HG02610 (cell line): ENCODE measurements at regions not wholly inside any gene's neighbourhood (a gene's known extent, or its start where the extent isn't known, plus 50 kb on each side); places are given as distances from the start of the nearest gene placed in this dataset.
"Not testable (repeated sequence)": the region's sequence is repeated elsewhere in the genome, so short reads cannot be mapped to it uniquely, and the experiment has no call there.

ENCODE experiments used
- ATAC-seq: cut with Tn5 transposase; IDR thresholded peaks from one replicate; pipeline ENCODE4 v1.9.1; 2021; ENCODE audit warnings: mild to moderate bottlenecking, moderate library complexity; ENCODE audit not compliant: unreplicated experiment

DNA sequence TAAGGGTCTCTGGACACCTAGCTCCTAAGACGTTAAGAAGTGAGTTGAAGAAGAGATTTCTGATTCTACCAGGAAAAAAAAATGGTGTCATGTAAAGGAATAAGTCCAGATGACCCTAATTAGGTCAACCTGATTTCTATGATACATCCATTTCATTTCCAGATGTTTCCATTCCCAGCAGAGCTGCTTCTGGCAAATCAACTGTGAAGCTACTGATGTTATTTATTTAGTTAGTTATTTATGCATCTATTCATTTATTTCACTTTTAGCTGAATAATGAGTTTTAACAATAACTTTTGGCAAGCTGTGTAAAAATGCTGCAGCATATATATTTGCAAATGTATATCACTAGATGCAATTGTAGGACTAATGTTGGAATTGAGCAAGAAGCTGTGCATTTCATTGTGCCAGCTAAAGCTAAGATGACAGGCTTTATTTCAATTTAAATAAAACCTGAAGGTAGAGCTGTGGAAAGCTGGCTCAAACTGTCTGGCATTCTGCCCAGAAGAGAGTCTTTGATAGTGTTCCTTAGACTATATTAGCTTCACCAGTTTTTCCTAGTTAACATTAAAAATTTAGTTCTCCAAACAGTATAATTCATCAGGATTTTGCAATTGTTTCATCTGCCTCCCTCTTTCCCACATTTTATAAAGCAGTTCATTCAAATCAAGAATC, 1164.4 kb upstream of the ADGRL4 start:
- no peak for ATAC-seq

DNA sequence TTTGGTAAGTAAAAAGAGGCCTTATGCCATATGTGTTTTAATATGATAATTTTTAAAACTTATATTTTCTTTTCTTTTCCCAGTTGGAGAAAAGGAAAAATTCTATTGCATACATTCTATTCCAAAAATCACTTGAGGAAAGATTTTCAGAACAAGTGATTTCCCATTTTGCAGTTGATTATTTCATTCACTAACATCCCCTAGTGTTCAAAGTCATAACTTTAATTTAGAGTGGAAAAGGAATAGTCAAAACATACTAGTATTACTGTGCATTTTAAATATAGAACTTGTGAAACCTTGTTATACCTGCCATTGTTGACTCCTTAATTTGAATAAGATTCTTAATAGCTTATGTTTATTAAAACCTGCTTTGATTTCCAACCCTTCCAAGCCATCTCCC, 1157.6 kb upstream of the ADGRL4 start:
- no peak for ATAC-seq

DNA sequence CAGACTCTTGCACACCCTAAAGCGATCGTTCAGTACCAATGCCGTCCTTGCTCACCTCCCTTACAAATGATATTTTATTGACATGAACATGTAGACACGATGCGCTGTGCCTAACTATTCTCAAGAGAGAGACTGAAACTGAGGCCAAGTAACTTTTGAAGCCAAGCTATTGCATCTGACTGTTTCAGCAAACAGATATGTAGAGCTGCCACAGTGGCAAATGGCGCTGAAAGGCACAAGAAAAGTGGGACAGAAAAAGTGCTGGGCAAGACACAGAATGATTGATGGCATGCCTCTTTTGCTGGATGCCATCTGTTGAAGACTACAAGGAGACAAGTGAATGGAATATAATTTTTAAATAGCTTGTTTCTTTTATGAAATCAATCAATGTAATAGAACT, 1157.2 kb upstream of the ADGRL4 start:
- no peak for ATAC-seq

DNA sequence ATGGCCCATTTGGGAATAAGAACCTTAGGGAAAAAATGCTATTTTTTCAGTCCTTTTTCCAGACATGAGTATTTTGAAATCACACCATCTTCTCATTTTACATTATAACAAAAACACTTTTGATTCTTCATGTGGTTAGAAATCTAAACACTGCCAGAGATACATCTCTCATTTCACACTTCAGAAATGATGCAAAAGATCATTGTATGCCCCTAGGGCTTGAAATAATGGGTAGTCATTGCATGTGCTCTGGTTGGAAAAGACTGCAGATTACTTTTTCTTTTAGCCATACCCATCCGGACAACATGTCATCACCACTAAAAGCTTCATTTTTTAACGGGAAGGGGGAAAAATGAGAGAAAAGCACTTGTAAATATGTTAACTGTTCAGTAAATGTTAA, 1152.2 kb upstream of the ADGRL4 start:
- no peak for ATAC-seq

DNA sequence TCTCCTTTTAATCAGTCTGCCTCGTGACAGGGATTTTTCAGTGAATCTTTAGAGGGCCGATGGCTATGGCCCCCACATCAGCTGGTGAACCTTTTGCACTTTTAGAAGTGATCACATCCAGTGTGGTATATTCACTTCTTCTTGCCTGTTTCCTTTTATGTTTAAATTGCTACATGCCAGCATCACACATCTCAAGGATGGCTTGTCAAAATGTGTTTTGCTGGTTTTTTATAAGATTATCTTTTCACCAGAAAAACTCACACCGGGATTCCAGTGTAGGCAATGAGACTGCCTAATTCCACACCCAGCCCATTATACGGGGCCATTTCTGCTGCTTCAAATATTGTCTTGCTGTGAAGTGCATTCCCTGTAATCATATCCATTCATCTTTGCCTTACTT, 1151.7 kb upstream of the ADGRL4 start:
- ATAC-seq = no peak

DNA sequence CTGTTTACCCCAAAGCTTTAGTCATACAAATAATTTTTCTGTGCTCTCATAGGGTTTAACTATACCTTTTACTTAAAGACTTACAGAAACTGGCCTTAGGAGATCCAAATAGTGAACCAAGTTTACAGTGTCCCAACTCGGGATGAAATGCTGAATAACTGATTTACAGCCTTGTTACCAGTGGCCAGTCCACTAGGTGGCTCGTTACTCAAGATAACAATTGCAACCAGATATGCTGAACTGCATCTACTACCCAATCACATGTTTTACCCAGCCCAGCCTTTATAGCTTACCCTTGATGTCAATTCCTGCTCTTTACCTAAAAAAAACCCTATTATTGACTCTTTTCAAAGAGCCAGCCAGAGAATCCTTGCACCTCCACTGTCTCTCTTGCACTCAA, 1148.8 kb upstream of the ADGRL4 start:
- no peak for ATAC-seq

DNA sequence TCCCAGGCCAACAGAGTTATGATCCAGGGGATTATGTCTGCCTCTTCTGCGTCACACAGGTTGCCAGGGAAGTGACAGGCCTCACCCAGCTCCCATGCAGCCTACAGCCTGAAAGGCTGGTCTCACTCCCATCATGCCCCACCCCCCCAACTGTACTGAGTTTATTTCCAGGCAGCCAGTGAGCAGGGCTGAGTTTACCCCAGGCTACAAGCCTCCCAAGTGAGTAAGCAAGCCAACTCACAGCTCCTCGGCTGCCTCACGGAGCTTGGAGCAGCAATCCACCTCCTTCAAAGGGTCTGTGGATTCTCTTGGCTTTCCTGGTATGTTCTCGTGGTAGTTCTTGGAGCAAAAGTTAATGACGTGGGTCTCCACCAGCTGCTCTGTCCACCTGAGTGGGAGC, 1147.6 kb upstream of the ADGRL4 start:
- ATAC-seq = no peak

DNA sequence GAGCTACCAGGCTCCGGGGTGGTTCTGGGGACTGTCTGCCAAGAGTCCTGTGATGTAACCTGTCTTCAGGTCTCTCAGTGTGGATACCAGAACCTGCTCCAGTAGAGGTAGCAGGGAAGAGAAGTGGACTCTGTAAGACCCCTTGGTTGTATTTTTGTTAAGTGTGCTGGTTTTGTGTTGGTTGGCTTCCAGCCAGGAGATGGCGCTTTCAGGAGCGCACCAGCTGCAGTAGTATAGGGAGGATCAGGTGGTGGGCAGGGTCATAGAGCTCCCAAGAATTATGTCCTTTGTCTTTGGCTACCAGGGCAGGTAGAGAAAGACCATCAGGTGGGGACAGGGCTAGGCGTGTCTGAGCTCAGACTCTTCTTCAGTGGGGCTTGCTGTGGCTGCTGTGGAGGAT, 1147.2 kb upstream of the ADGRL4 start:
- no peak for ATAC-seq

DNA sequence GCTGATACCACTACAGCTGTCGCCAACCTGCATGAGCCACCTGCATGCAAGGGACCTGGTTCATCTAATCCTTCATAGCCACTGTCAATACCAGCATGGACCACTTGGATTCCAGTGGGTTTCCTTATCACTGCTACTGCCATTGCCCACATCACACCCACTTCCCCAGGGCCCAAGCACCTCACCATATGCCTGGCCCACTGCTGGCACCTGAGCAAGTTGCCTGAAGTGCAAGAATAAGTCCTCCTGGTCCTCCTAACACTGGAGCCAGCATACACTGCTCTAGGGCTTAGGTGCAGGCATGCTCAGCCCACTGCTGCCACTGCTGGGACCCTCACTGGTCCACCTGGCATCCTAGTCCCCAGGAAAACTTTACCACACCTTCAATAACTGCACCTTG, 1136.8 kb upstream of the ADGRL4 start:
- no peak for ATAC-seq

DNA sequence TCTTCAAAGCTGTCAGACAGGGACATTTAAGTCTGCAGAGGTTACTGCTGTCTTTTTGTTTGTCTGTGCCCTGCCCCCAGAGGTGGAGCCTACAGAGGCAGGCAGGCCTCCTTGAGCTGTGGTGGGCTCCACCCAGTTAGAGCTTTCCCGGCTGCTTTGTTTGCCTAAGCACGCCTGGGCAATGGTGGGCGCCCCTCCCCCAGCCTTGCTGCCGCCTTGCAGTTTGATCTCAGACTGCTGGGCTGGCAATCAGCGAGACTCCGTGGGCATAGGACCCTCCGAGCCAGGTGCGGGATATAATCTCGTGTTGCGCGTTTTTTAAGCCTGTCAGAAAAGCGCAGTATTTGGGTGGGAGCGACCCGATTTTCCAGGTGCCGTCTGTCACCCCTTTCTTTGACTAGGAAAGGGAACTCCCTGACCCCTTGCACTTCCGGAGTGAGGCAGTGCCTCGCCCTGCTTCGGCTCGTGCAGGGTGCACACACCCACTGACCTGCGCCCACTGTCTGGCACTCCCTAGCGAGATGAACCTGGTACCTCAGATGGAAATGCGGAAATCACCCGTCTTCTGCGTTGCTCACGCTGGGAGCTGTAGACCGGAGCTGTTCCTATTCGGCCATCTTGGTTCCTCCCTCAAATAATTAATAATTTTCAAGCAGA, 1131.5 kb upstream of the ADGRL4 start:
- not testable (repeated sequence) for ATAC-seq

DNA sequence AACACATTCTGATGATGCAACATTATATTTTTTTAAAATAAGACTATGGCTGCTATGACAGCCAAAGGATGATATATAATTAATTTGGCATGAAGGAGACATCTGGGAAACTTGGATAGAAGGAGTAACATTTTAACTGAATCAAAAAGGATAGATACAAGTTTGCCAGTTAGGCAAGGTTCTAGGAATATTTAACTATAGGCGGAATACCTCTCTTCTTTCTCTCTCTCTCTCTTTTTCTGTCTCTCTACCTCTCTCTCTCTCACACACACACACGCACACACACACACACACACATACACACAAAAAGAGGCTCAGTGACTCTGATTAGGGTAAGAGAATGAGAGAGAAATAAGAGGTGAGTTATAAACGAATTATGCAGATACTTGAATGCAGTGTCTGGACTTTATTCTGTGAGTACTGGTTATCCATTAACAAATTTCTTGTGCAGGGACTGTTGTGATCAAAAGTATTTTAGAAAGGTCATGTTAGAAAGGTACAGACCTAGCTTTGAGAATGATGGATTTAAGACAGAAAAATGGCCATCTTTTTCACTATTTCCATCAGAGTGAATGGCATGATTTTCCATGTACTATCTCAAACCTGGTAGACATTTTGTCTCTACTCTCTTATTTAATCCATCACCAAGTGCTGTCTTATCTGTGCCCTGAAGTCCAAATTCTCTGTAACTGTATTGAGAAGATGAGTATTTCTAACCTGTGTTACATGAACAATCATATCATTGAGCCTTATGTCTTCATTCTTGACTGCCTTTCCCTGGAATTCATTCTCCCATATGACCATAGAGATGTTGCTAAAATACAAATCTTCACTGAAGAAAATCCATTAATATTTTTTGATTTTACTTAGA, 1106.9 kb upstream of the ADGRL4 start:
- no peak for ATAC-seq

DNA sequence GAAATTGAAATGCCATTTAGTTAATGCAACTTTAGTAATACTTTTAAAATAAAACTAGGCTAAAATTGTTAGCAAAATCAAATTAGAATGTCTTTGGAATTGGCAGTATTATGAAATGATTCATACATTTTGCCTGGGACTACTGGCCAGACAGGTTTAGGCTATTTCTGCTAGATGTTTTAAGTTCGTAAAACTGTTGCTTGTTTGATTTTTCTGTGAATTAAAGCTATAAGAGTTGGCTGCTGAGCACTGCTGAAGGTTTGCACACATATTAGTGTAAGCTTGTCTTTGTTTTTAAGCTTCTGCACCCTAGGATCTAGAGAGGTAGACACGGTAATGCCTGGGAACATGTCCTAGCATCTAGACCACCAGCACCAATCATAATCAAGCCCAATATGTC, 1094.6 kb upstream of the ADGRL4 start:
- ATAC-seq = no peak

DNA sequence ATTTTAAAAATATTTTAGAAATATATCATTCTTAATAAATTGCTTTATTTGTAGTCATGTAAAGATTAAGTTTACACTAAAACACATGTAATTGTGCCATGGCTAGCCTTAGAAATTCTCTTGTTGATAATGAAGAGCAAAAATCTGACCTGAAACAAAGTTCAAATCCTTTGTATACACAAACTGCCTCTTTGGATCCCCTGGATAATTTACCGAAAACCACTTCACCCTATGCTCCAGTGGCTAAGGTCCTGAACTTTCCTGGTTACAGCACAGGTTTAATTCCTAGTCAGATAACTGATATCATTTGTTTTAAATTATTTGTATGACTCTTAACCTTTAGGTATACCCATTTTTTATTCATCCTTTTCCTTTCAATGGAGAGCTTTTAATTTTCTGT, 1093.2 kb upstream of the ADGRL4 start:
- no peak for ATAC-seq

DNA sequence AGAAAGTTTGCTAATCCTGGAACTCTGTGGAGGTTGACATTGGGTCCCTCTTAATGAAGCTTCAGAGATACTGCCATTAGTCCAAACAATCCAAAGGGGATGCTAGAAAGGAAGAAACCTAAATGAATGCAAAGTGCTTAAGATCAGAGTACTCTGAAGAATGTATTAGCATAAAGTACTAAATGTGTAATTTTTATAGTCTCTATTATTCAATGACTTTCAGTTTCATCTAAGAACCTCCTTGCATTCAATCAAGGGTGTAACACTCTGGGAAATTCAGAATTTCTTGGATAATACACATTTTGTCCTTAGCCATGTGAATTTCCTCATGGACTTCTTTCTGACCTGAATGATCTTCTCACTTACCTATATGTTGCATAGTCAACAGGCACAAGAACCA, 1078.5 kb upstream of the ADGRL4 start:
- ATAC-seq = no peak

DNA sequence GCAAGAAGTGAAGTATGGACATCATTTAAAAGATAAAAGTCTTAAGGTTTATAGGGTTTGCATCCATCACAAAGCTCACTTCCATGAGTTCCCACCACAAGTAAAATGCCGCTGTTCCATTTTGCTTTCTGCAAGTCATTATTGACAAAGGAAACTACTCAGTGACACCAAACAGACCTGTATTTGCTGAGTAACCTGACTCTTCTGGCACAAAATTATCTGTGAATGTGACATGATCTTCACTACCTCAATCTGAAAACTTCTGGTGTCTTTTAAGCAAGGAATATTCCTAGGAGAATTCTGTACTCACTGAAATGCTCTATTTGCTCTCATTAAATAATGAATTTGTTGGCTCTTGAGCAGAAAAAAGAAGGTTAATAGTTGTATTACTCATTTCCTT, 1077.4 kb upstream of the ADGRL4 start:
- no peak for ATAC-seq

DNA sequence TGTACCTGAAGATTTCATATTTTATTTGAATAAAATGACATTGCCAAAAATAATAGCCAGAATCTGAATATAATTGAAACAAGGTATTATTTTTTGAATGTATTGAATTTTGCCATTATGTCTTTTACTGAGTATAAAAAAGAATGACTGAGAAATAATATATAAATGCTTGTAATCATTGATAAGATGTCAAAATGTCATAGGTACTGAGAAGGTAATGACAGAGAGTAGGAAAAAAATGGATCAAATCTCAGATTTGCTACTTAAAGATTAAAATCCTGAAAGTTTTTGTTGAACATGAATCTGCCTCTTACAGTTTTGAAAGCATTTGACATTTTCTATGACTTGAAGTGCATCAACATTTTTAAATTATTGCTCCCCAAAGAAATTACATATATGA, 1069.9 kb upstream of the ADGRL4 start:
- no peak for ATAC-seq

DNA sequence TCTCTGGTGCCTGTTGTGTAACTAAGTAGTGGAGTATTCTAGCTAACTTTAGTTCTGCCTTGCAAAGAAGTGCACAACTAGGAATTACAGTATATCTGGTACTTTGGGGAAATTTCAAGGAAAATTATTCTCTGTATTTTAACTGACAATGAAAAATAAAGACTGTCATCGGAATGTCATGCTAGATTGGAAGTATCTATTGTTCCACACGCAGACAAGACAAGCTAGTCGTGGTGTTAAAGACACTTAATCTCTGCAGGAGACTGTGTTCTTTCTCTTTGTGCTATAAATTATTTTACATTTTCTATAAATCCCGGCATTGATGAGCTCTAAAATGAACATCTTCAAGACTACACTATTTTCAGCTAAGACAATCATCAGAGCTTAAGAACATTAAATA, 1068.8 kb upstream of the ADGRL4 start:
- no peak for ATAC-seq

DNA sequence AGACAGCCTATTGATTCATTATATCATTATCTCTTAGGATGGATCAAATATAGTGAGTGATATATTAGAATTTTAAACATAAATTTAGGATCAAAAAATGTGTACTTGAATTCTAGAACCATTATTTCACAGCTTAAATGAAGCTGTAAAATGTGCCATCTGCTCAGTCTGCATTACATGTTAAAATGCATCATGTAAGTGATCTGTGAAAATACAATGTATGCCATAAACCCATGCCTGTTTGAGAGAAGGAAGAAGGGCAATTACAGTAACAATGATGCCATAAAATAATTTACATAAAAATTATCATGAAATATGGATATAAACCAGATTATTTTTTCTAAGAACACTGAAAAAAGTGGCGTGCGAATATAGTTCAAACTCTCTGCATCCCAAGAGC, 1066.0 kb upstream of the ADGRL4 start:
- ATAC-seq = no peak

DNA sequence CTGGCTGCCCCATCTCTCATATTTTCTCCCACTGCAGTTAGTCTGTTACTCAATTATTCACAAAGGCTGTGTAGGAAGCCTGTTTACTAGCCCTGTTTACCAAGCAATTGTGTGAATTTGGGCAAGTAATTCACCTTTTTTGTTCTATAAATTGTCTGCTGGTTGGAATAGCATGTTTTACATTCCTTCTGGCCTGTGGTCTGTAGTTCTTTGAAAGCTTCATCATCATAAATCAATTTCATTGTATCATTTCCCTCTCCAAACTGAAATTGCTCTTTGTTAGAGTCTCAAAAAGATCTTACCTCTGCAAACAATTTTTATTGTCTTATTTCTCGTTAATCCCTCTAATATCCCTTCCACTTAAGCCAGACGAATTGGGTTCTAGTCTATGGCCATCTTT, 1059.5 kb upstream of the ADGRL4 start:
- no peak for ATAC-seq

DNA sequence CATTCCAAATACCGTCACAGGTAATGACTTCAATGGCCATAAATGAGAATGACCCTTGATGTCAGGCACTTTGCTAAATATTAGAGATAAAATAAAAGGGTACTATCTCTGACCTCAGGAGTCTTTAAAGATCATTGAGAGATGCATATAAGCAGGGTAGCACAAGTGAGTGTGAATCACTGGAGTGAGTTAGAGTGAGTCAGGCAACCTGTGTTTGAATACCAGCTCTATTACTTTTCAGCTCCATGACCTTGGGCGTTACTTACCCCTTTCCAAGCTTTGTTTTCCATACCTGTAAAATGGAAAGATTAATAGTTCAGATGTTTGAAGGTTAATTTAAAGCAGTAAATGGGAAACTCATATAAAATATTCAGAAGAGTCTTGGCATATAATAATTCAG, 1058.0 kb upstream of the ADGRL4 start:
- no peak for ATAC-seq

DNA sequence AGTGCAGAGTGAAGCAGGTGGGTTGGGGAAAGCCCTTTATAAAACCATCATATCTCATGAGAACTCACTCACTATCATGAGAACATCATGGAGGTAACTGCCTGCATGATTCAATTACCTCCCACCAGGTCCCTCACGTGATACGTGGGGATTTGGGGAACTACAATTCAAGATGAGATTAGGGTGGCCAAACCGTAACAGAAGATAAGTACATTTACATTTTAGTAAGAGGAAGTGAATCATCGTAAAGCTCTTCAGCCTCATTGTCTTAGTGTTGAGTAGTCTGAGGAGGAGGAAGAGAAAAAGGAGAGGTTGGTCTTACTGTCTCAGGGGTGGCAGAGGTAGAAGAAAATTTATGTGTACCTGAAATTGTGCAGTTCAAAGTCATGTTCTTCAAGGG, 1053.4 kb upstream of the ADGRL4 start:
- ATAC-seq = no peak

DNA sequence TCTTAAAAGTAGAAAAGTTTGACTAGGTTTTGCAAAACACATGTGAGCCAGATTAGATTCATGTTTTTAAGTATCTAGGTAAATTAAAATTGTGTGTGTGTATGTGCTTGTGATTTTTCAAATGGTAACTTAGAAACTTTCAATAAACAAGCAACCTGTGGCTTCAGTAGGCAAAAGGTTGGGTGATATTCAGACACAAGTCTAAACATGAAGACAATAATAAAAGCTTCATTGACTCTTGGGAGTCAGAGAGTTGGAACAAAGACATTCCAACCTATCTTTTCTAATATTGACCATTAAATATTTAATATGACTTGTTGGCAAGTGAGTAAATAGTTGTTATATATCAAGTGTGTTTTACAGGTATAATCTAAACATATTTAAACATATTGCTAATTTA, 1049.6 kb upstream of the ADGRL4 start:
- no peak for ATAC-seq
